Astrocyte of the spinal cord (primary cell): ENCODE measurements at regions not wholly inside any gene's neighbourhood (a gene's known extent, or its start where the extent isn't known, plus 50 kb on each side); places are given as distances from the start of the nearest gene placed in this dataset.

Experiments
- DNase-seq: peaks from one replicate; pipeline ENCODE4 v3.0.0; 2011; ENCODE audit warnings: low read depth, low spot score
- H3K4me3 ChIP-seq: 2 replicates; pipeline ENCODE4 v1.5.1; 2011; ENCODE audit warnings: low read depth, mild to moderate bottlenecking, low read length, moderate library complexity
- CTCF ChIP-seq: IDR thresholded peaks from 2 replicates; pipeline ENCODE4 v1.5.1; 2012; ENCODE audit warnings: low read depth, mild to moderate bottlenecking, low read length, inconsistent platforms
- in situ Hi-C: cut with HindIII; loops from 2 replicates; pipeline ENCODE4 v1.10.0; 2017; ENCODE audit warnings: low sequenced_read_pairs

GRCh38 chr3:66667263-66667662, 166.4 kb upstream of the LRIG1 start:
- in situ Hi-C loops: no loop called here
- no peak for TF ChIP-seq CTCF
- no peak for DNase-seq
- no peak overlapping the region for H3K4me3 ChIP-seq

- no peak for DNase-seq
- in situ Hi-C loops: no loop called here
- no peak overlapping the region for H3K4me3 ChIP-seq
- no peak for TF ChIP-seq CTCF
Measured at GRCh38 chr3:66671291-66671690, 170.5 kb upstream of the LRIG1 start.

GRCh38 chr3:66672830-66673229, 172.0 kb upstream of the LRIG1 start:
- DNase-seq: no peak
- in situ Hi-C loops: no loop called here
- no peak for TF ChIP-seq CTCF
- no peak overlapping the region for H3K4me3 ChIP-seq

- TF ChIP-seq CTCF: no peak
- no peak for DNase-seq
- in situ Hi-C loops: no loop called here
- H3K4me3 ChIP-seq: no peak overlapping the region
Measured at GRCh38 chr3:66673293-66673692, 172.5 kb upstream of the LRIG1 start.

GRCh38 chr3:66675366-66675765, 174.5 kb upstream of the LRIG1 start:
- H3K4me3 ChIP-seq: no peak overlapping the region

GRCh38 chr3:66692042-66692765, 191.4 kb upstream of the LRIG1 start:
- TF ChIP-seq CTCF: no peak
- H3K4me3 ChIP-seq: no peak overlapping the region
- in situ Hi-C loops: no loop called here
- no peak for DNase-seq

More at GRCh38 chr3:66675366-66675765, 174.5 kb upstream of the LRIG1 start:
- in situ Hi-C loops: no loop called here
- TF ChIP-seq CTCF: no peak
- DNase-seq: no peak
